WI38 (cell line): ENCODE measurements at regions not wholly inside any gene's neighbourhood (a gene's known extent, or its start where the extent isn't known, plus 50 kb on each side); places are given as distances from the start of the nearest gene placed in this dataset.

Experiments
- H3K4me3 ChIP-seq: 2 replicates; pipeline ENCODE4 v1.5.1; 2011; ENCODE audit warnings: low read depth, mild to moderate bottlenecking, control low read depth, low read length
- CTCF ChIP-seq: IDR thresholded peaks from 2 replicates; pipeline ENCODE4 v1.5.1; 2012; ENCODE audit warnings: low read depth, mild to moderate bottlenecking, control low read depth, low read length

DNA sequence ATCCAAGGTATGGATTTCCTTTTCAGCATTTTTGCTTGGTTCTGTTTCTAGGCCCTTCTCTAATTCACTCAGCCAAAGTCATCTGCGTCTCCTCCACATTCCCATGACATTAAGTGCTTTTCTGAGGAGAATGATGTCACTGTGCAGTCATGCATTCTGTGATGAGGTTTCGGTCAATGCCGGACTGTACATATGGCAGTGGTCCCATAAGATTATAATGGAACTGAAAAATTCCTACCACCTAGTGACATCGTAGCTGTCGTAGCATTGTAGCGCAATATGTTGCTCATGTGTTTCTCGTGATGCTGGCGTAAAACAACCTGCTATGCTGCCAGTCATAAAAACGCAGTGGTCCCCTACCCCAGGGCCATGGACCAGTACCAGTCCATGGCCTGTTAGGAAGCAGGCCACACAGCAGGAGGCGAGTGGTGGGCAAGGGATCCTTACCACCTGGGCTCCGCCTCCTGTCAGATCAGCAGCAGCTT is 63.4 kb upstream of the TNFRSF19 start:
- no peak overlapping the region for H3K4me3 ChIP-seq
- no peak for TF ChIP-seq CTCF

DNA sequence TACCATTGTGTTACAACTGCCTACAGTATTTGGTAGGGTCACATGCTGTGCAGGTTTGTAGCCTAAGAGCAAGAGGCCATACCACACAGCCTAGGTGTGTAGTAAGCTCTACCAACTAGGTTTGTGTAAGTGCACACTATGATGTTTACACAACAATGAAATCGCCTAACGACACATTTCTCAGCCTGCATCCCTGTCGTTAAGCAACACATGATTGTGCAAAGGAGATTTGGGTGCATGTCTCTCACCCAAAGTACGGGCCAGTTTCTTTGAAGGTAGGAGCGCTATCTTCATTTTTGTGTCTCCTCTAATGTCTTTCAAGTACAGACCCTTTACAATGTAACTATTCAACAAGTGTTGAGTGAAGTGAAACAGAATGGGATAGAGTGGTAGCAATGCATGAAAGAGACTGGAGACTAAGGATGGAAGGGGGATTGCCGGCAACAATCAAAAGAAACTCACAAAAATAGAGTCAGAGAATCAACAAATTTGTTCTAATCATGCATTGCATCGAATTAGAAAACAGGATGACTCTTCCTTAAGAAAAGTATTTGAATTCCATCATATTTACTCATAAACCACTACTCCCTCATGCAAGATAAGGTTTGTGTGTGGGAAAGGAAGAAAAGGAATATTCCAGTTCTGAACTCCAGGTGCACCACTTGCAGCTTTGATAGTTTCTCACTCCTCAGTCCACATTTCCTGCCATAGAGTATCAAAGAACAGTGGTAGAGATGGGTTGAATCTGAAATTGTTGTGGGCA is 60.2 kb upstream of the TNFRSF19 start:
- no peak for TF ChIP-seq CTCF
- no peak overlapping the region for H3K4me3 ChIP-seq

- H3K4me3 ChIP-seq: no peak overlapping the region
- TF ChIP-seq CTCF: no peak
Observed at GRCh38 chr13:23510544-23510916, 59.7 kb upstream of the TNFRSF19 start.

DNA sequence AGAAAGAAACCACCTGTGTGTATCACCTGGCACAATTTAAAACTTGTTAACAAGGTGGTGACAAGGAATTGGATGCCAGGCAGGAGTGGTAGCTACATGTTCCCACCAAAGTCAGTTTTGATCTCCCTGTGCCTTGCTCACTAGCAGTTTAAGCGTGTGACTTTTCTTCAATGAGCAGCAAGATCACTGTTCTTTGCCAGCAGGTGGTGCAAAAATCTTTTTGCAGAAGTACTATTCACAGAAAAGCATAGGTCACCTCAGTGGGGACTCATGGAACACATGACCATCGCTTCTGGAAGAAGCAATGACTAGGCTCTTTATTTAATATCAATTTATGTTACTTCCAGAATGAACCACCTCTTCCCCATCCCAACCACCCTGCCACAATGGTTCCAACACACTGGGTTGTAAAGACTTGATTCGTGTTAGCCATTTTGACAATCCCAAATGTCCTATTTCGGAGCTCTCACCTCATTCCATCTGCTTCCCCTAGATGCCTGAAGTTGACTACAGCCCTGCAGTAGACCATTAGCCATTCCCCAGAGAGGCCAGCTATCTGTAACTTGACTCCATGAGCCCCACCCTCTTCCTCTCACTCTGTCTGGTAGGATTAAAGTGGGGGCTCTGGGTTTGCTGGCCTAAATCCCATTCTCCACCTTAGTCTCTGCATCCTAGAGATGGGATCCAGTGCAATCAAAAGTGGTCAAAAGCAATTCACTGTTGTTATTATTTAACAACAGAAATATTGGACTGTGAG is 59.1 kb upstream of the TNFRSF19 start:
- no peak overlapping the region for H3K4me3 ChIP-seq
- TF ChIP-seq CTCF: no peak

GRCh38 chr13:23512762-23513395 is 57.3 kb upstream of the TNFRSF19 start:
- no peak for TF ChIP-seq CTCF
- no peak overlapping the region for H3K4me3 ChIP-seq

DNA sequence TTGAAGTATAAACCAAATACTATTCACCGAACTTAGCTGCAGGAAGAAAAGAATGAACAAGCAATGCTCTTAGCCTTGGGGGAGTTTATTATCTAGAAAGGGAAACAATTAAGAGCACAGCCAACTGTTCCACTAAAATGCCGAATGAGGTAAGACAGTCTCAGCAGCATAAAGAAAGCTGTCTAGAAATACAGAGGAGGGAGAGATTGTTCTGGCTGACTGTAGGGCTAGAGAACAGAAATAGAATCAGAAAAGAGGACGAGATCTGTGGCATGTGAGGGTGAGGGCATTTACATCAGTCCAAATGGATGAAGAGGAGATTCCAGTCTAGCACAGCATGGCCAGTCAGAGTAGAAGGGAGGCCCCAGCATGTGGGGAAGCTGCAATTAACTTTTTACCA is 56.8 kb upstream of the TNFRSF19 start:
- H3K4me3 ChIP-seq: no peak overlapping the region
- TF ChIP-seq CTCF: no peak

GRCh38 chr13:23514076-23514475 is 56.1 kb upstream of the TNFRSF19 start:
- H3K4me3 ChIP-seq: no peak overlapping the region
- TF ChIP-seq CTCF: no peak
